ACC112 (cell line): ENCODE measurements at regions not wholly inside any gene's neighbourhood (a gene's known extent, or its start where the extent isn't known, plus 50 kb on each side); places are given as distances from the start of the nearest gene placed in this dataset.

Source experiments
- H2AFZ ChIP-seq: fragments of 200-600 bp; sonication (generic); one replicate; pipeline ENCODE4 v1.6.0; 2017; ENCODE audit warnings: antibody characterized with exemption, low read length; ENCODE audit not compliant: unreplicated experiment
- H3K27ac ChIP-seq: fragments of 200-600 bp; sonication (generic); 2 replicates; pipeline ENCODE4 v1.5.1; 2014; ENCODE audit warnings: low read depth, mild to moderate bottlenecking, antibody characterized with exemption, low read length, moderate library complexity
- H3K27me3 ChIP-seq: fragments of 200-600 bp; sonication (generic); 2 replicates; pipeline ENCODE4 v1.6.1; 2014; ENCODE audit warnings: mild to moderate bottlenecking, antibody characterized with exemption, low read length, moderate library complexity, mixed read lengths; ENCODE audit not compliant: insufficient read depth
- H3K36me3 ChIP-seq: fragments of 200-600 bp; sonication (generic); 2 replicates; pipeline ENCODE4 v1.6.1; 2016; ENCODE audit warnings: mild to moderate bottlenecking, antibody characterized with exemption, low read length, moderate library complexity, mixed read lengths; ENCODE audit not compliant: insufficient read depth
- H3K4me1 ChIP-seq: fragments of 200-600 bp; sonication (generic); one replicate; pipeline ENCODE4 v1.6.1; 2016; ENCODE audit warnings: low read length, mixed read lengths; ENCODE audit not compliant: insufficient read depth, unreplicated experiment, control insufficient read depth
- H3K4me3 ChIP-seq: fragments of 200-600 bp; sonication (generic); 2 replicates; pipeline ENCODE4 v1.5.1; 2014; ENCODE audit warnings: mild to moderate bottlenecking, low read depth, low read length
- H3K79me2 ChIP-seq: fragments of 200-600 bp; sonication (generic); one replicate; pipeline ENCODE4 v1.6.0; 2016; ENCODE audit warnings: low read length; ENCODE audit not compliant: control insufficient read depth, unreplicated experiment, insufficient read depth

DNA sequence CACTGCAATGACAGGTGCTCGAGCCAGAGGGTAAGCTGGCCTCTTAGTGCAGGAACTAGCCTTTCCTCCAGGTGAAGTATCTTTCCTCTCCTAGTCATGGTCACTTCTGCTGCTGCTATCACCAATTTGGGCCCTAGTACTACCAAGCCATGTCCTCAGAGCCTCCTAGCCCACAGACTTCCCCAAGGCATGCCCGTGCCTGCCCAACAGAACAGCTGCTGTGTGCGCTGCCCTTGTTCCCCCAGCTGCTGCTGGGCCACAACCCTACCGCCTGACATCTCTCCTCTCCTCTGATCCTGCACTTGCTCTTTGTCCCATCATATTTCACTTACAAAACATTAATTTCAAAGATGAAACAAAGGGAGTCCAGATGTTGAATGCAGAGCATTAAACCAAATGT, 168.5 kb upstream of the FREM2 start:
- Histone ChIP-seq H3K36me3 (no peaks in the 10 kb centered on the region), H3K79me2 (no peaks in the 10 kb centered on the region), H3K27ac (no peak overlapping the region), H3K4me1 (no peaks in the 10 kb centered on the region), H2AFZ (no peak overlapping the region), H3K4me3 (no peak overlapping the region), H3K27me3 (peaks cover 13% of the 10 kb centered on the region)

DNA sequence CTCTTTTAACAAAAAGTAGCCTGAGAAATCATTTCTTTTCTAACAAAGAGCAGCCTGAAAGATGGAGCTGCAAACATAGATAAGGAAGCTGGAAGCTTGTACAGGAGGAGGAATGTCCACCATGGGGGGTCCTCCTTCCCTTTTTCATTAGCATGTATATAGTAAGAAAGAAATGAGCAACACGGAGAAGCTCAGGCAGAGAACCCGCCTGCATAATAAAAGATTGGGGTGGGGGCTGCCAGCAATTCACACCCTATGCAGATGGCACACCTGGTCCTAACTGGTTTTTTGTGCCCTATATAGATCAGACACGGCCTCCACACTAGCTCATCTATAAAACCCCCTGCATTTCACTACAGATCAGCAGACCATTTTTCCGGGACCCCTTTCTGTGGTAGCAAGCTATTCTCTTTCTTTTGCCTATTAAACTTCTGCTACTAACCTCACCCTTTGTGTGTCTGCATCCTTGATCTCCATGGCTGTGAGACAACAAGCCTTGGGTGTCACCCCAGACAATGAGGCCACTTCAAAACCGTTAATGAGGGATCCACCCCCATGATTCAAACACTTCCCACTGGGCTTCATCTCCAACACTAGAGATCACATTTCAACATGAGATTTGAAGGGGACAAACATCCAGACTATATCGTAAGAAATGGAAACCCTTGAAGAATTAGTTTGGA, 167.5 kb upstream of the FREM2 start:
- Histone ChIP-seq H3K36me3 (no peaks in the 10 kb centered on the region), H3K4me3 (no peak overlapping the region), H3K27ac (no peak overlapping the region), H2AFZ (no peak overlapping the region), H3K27me3 (peaks cover 13% of the 10 kb centered on the region), H3K4me1 (no peaks in the 10 kb centered on the region), H3K79me2 (no peaks in the 10 kb centered on the region)

- H3K4me1 ChIP-seq: no peaks in the 10 kb centered on the region
- peaks cover 13% of the 10 kb centered on the region for H3K27me3 ChIP-seq
- H3K27ac ChIP-seq: no peak overlapping the region
- H3K4me3 ChIP-seq: no peak overlapping the region
- H3K36me3 ChIP-seq: no peaks in the 10 kb centered on the region
- H2AFZ ChIP-seq: no peak overlapping the region
- no peaks in the 10 kb centered on the region for H3K79me2 ChIP-seq
Observed at GRCh38 chr13:38520041-38520440, 166.8 kb upstream of the FREM2 start.

DNA sequence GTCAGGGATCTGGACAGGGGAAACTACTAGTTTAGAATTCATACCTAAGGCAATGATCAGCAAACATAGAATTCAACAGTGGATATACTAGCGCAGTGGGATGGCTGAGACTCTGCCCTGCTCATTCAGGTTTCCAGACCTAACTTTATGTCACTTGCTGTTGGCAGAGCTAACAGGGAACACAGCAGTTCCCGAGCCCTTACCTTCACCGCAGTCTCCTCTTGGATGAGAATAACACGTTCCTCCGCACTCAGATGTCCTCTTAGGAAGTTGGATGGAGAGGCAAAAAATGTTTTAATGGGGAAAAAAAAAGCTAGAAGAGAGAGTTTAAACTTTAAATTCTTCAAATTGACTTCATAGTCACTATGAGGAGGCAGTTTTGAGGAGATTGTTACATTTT, 159.7 kb upstream of the FREM2 start:
- Histone ChIP-seq H2AFZ (no peak overlapping the region), H3K4me1 (no peaks in the 10 kb centered on the region), H3K27me3 (peaks cover 12% of the 10 kb centered on the region; the same call in 1 of the 2 replicates), H3K36me3 (no peaks in the 10 kb centered on the region), H3K27ac (no peak overlapping the region), H3K79me2 (no peaks in the 10 kb centered on the region), H3K4me3 (no peak overlapping the region)

GRCh38 chr13:38528986-38529385, 157.9 kb upstream of the FREM2 start:
- peaks cover 12% of the 10 kb centered on the region; the same call in 1 of the 2 replicates for H3K27me3 ChIP-seq
- no peak overlapping the region for H3K4me3 ChIP-seq
- no peak overlapping the region for H2AFZ ChIP-seq
- no peak overlapping the region for H3K27ac ChIP-seq
- no peaks in the 10 kb centered on the region for H3K36me3 ChIP-seq
- H3K4me1 ChIP-seq: no peaks in the 10 kb centered on the region
- H3K79me2 ChIP-seq: no peaks in the 10 kb centered on the region

DNA sequence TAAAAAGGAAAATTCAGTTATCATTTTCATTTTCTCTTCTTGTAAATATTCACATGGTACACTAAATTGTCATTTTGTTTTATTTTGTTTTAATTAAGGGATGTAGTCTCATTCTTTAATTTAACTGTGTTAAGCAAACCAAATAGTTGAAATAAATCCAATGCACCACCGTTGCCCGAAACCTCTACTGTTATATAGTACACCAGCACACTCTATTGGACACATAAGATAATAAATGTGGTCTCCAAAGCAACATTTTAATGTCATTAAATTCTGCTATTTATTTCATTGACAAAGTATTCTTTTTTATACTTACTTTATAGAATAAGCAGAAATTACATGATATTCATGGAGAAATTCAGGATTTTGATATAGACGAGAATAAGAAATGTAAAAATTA, 156.4 kb upstream of the FREM2 start:
- no peak overlapping the region for H3K4me3 ChIP-seq
- H3K27me3 ChIP-seq: peaks cover 12% of the 10 kb centered on the region; the same call in 1 of the 2 replicates
- H3K79me2 ChIP-seq: no peaks in the 10 kb centered on the region
- H3K27ac ChIP-seq: no peak overlapping the region
- no peaks in the 10 kb centered on the region for H3K36me3 ChIP-seq
- H3K4me1 ChIP-seq: no peaks in the 10 kb centered on the region
- H2AFZ ChIP-seq: no peak overlapping the region

DNA sequence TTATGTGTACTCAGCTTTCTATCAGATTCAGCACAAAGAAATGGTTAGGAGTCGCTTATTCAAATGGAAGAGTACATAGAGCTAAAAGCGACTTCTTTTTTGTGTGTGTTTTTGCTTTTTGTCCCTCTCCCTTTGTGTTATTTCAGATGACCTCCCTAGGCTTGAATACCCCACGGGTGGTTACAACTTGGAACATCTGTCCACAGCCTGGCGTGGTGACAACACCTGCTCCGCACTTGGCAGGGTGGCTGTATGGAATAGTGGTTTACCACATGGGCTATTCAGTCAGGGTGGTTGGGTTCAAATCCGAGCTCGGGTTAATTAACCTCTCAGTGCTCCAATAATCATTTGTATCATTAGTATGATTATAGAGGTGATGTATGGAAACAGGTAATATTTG, 151.6 kb upstream of the FREM2 start:
- Histone ChIP-seq H3K4me3 (no peak overlapping the region), H3K36me3 (no peaks in the 10 kb centered on the region), H3K27ac (no peak overlapping the region), H2AFZ (no peak overlapping the region), H3K27me3 (no peaks in the 10 kb centered on the region), H3K79me2 (no peaks in the 10 kb centered on the region), H3K4me1 (no peaks in the 10 kb centered on the region)

- no peak overlapping the region for H3K27ac ChIP-seq
- H3K27me3 ChIP-seq: no peaks in the 10 kb centered on the region
- no peak overlapping the region for H3K4me3 ChIP-seq
- H3K4me1 ChIP-seq: peaks cover under 1% of the 10 kb centered on the region
- H3K79me2 ChIP-seq: no peaks in the 10 kb centered on the region
- no peak overlapping the region for H2AFZ ChIP-seq
- no peaks in the 10 kb centered on the region for H3K36me3 ChIP-seq
Observed at GRCh38 chr13:38537051-38537450, 149.8 kb upstream of the FREM2 start.

- Histone ChIP-seq H3K36me3 (no peaks in the 10 kb centered on the region), H2AFZ (no peak overlapping the region), H3K27ac (no peak overlapping the region), H3K4me3 (no peak overlapping the region), H3K79me2 (no peaks in the 10 kb centered on the region), H3K4me1 (peaks cover 12% of the 10 kb centered on the region), H3K27me3 (no peaks in the 10 kb centered on the region)
Observed at GRCh38 chr13:38538422-38538821, 148.5 kb upstream of the FREM2 start.

DNA sequence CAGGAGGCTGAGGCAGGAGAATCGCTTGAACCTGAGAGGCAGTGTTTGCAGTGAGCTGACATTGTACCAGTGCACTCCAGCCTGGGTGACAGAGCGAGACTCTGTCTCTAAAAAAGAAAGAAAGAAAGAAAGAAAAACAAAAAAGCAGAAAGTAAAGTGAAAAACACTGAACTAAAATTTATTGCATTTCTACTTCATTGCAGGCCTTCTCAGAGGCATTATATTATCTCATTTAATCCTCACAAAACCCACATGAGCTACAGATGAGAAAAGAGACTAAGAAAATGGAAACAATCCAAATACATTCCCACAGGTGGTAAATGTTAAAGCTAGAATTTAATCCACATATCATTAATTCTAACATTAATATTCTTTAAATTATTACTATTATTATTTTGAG, 147.2 kb upstream of the FREM2 start:
- Histone ChIP-seq H3K27ac (no peak overlapping the region), H3K4me3 (no peak overlapping the region), H3K79me2 (no peaks in the 10 kb centered on the region), H3K36me3 (no peaks in the 10 kb centered on the region), H3K4me1 (peaks cover 12% of the 10 kb centered on the region), H3K27me3 (no peaks in the 10 kb centered on the region), H2AFZ (no peak overlapping the region)

DNA sequence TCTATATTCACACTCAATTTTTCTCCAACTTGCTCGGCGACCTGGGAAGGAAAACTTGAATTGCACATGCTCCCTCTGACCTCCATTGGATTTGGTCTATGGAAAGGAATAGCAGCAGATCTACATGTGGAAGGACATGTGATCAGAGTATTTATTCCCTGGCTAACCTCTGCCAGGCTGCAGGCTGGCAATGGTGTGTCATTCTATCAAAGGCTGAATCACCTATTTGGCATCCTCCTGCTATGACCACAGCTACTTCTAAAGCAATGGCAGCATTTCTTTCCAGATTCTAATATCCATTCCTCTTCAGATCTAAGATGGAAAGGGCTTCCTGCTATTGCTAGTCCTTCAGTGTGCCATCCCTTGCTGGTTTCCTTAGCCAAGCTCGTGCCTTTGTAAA, 144.3 kb upstream of the FREM2 start:
- Histone ChIP-seq H3K4me1 (peaks cover 12% of the 10 kb centered on the region), H3K4me3 (no peak overlapping the region), H3K27ac (no peak overlapping the region), H3K36me3 (no peaks in the 10 kb centered on the region), H2AFZ (no peak overlapping the region), H3K27me3 (no peaks in the 10 kb centered on the region), H3K79me2 (no peaks in the 10 kb centered on the region)
